Pancreas (tissue), 10 donors: ENCODE measurements at regions not wholly inside any gene's neighbourhood (a gene's known extent, or its start where the extent isn't known, plus 50 kb on each side); places are given as distances from the start of the nearest gene placed in this dataset.

Source experiments
- ATAC-seq, 4 donors: fragments of 200-7000 bp; cut with Tn5 transposase; one replicate each; pipeline versions ENCODE4 v1.8.0 to v1.9.1; 2020; ENCODE audit warnings: mild to moderate bottlenecking in 4 of 4, moderate library complexity in 4 of 4
- DNase-seq, 6 donors: peaks; one replicate each; pipeline ENCODE4 v3.0.0-alpha.2; 2020
- FAIRE-seq: peaks from 2 replicates; lab custom pipeline; 2012; peaks lifted over from hg19 to GRCh38; lab: Jason Lieb, UNC
- H3K27ac ChIP-seq, 4 donors: fragments of 200-600 bp; sonication (generic); 1 replicate in 3 of 4; 2 replicates in 1 of 4; pipeline versions ENCODE4 v1.5.0 to v1.8.0; 2020
- H3K27me3 ChIP-seq, 4 donors: fragments of 200-600 bp; one replicate each; pipeline ENCODE4 v1.8.0; 2021
- H3K36me3 ChIP-seq, 3 donors: fragments of 200-600 bp; sonication (generic) in 1 of 3; one replicate each; pipeline versions ENCODE4 v1.5.0 to v1.8.0; 2020 to 2021
- H3K4me1 ChIP-seq, 3 donors: fragments of 200-600 bp; one replicate each; pipeline ENCODE4 v1.8.0; 2021
- H3K4me3 ChIP-seq, 4 donors: fragments of 200-600 bp; sonication (generic) in 2 of 4; one replicate each; pipeline versions ENCODE4 v1.5.0 to v1.8.0; 2020 to 2021
- H3K9me3 ChIP-seq, 4 donors: fragments of 200-600 bp; one replicate each; pipeline ENCODE4 v1.8.0; 2021
- WGBS, 2 donors: extraction: QIAGEN DNeasy Blood & Tissue Kit; methylation state at CpG; one replicate each; pipeline ENCODE4 v1.1.7; 2013; 5-methylcytosine and 5-hydroxymethylcytosine counted together
- intact Hi-C, 3 donors: fragments of 100-400 bp; cut with DNase I; formaldehyde crosslinking; loops; one replicate each; pipeline versions ENCODE4 v1.11.1 to v1.14.2; 2022
- TF ChIP-seq, protein P1 (sequence below), 4 donors: fragments of 200-600 bp; sonication (generic) in 3 of 4; IDR thresholded peaks; one replicate each; pipeline versions ENCODE4 v1.5.0 to v1.8.0; 2021; ENCODE audit warnings: antibody characterized with exemption in 4 of 4
- donor health status: healthy with polysubstance abuse.
- donor health status: DM: no; HTN: no; CAD: no; lungs with moderate emphysema.
- donor health status: DM: no; HTN: no; CAD: no.
- donor health status: control.
- donor health status: control.
- donor health status: Bipolar disorder and iron deficiency.
- donor health status: DM: yes; HTN: yes; CAD: no.
- donor health status: DM: no; HTN: no; CAD: no.
- donor health status: DM: no; HTN: no; CAD: no.
- donor health status: DM: yes; HTN: yes; CAD: no.

DNA sequence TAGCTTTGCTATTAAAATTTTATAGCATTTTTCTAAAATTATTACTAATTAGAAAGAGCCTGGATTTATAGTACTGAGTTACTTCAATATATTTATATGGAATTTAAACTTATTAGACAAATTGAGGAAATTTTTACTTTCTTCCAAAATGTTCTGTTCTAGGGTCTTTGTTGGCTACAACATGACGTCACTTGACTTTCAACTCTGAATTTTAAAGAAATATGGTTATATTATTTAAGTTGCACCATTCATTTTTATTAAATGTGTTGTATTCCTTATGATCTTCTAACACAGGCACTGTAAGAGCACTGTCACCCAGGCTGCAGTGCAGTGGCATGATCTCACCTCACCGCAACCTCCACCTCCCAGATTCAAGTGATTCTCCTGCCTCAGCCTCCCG is 119.4 kb upstream of the CYLC2 start:
- DNase-seq = no peak

DNA sequence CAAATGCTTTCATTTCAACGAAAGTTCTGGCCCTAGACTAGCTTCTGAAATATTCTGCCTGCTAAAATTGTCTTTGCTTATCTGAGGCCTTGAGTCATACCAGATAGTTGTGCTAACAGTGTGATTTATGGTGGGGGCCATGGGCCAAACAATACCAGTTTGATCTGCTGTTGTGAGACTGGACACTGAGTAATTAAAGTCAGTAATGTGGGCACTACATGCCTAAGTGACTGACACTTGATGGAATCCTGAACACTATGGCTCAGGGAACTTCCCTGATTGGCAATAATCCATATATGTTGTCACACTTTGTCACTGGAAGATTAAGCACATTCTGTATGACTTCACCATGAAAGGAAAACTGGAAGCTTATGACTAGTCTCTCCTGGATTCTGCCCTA is 127.6 kb upstream of the CYLC2 start:
- intact Hi-C loops = no loop called here
- TF ChIP-seq, protein P1, sequence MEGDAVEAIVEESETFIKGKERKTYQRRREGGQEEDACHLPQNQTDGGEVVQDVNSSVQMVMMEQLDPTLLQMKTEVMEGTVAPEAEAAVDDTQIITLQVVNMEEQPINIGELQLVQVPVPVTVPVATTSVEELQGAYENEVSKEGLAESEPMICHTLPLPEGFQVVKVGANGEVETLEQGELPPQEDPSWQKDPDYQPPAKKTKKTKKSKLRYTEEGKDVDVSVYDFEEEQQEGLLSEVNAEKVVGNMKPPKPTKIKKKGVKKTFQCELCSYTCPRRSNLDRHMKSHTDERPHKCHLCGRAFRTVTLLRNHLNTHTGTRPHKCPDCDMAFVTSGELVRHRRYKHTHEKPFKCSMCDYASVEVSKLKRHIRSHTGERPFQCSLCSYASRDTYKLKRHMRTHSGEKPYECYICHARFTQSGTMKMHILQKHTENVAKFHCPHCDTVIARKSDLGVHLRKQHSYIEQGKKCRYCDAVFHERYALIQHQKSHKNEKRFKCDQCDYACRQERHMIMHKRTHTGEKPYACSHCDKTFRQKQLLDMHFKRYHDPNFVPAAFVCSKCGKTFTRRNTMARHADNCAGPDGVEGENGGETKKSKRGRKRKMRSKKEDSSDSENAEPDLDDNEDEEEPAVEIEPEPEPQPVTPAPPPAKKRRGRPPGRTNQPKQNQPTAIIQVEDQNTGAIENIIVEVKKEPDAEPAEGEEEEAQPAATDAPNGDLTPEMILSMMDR (IDR thresholded peaks at IDR 0.05) = no peak
- H3K4me3 ChIP-seq = no peak overlapping the region
- ATAC-seq (peak; percentile 50 to 93 (median 74)), FAIRE-seq (no peak), DNase-seq (peak in 3 of 6 donors; percentile 2 to 16 (median 13))
- no peaks in the 10 kb centered on the region for H3K36me3 ChIP-seq
- no peaks in the 10 kb centered on the region for H3K9me3 ChIP-seq
- no peaks in the 10 kb centered on the region for H3K27me3 ChIP-seq
- no peak overlapping the region for H3K27ac ChIP-seq
- no peaks in the 10 kb centered on the region for H3K4me1 ChIP-seq
- 6 to 12% methylated on average over 1 of the region's 1 CpG for WGBS, 2 donors

More for the DNA sequence above, 119.4 kb upstream of the CYLC2 start:
- FAIRE-seq (no peak), ATAC-seq (no peak)
- TF ChIP-seq, protein P1 (IDR thresholded peaks at IDR 0.05) = no peak
- Histone ChIP-seq H3K4me3 (no peak overlapping the region), H3K4me1 (no peaks in the 10 kb centered on the region), H3K9me3 (no peaks in the 10 kb centered on the region), H3K36me3 (no peaks in the 10 kb centered on the region), H3K27ac (no peak overlapping the region), H3K27me3 (no peaks in the 10 kb centered on the region)
- 73 to 82% methylated on average over 3 of the region's 3 CpGs for WGBS, 2 donors
- intact Hi-C loops = no loop called here

DNA sequence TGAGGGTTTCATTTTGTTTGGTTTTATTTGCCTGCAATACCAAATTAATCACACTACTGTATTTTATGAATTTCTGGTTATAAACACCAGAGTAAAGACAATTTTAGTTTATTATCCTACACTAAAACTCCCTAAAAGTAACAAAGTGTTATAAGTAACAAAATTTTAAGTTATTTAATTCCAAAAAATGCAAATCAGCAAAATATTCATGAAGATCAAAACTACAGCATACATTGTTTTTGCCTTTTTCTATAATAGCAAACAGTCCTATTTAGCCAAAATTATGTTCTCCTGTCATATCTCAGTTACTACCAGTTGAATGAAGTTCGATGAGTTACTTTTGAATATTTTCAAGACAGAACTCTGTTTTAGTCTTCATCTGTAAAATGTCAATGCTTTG is 132.7 kb upstream of the CYLC2 start:
- WGBS, 2 donors = 51 to 62% methylated on average over 1 of the region's 1 CpG
- Histone ChIP-seq H3K4me1 (no peaks in the 10 kb centered on the region), H3K36me3 (no peaks in the 10 kb centered on the region), H3K27me3 (no peaks in the 10 kb centered on the region), H3K4me3 (no peak overlapping the region), H3K27ac (no peak overlapping the region), H3K9me3 (no peaks in the 10 kb centered on the region)
- ATAC-seq (no peak), FAIRE-seq (no peak), DNase-seq (no peak)
- intact Hi-C loops = no loop called here
- TF ChIP-seq, protein P1 (IDR thresholded peaks at IDR 0.05) = no peak

DNA sequence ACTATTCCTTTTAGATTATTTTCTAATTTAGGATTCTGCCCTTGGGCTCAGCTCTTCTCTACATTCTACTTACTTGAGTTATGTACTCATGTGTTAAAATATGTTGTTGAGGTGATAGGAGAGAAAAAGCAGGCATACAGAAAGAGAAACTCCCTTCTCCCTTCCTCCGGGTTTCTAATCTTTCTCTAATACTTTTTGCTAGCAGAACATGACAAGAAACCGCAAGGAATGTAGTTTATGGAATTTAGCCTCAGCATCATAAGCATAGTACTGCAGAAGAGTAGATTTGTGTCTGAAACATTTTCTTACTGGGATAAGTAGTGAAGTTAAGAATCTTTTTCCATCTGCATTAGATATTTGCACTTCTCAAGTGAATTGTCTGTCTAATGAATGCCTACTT is 139.5 kb upstream of the CYLC2 start:
- no peaks in the 10 kb centered on the region for H3K36me3 ChIP-seq
- no peaks in the 10 kb centered on the region for H3K4me1 ChIP-seq
- no peaks in the 10 kb centered on the region for H3K9me3 ChIP-seq
- WGBS, 2 donors = 62 to 72% methylated on average over 2 of the region's 2 CpGs
- H3K27me3 ChIP-seq = no peaks in the 10 kb centered on the region
- H3K4me3 ChIP-seq = no peak overlapping the region
- FAIRE-seq = no peak
- TF ChIP-seq, protein P1 (IDR thresholded peaks at IDR 0.05) = no peak
- intact Hi-C loops = no loop called here
- H3K27ac ChIP-seq = no peak overlapping the region
- ATAC-seq = no peak
- no peak for DNase-seq

DNA sequence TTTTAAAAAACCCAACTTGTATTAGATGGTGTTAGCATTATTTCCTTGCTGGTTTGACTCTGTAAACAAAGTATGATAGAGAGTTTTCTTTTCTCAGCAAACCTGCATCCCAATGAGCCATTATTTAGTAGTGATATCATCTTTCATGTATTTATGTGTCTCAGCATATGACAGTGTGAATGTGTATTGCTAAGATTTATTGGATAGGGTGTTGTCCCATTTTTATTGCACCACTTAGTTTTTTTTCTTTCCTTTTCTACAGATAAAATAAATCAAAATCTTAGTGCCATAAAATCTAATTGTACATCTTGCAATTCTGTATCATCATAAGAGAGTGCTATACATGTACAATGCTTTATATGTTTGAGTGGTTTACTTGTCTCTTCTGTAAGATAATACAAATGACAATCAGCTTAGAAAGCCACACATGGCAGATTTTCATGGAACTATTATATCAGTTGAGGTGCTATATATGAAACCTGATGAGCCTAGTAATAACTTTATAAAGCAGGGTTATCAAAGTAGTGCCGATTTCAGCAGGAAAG is 149.2 kb upstream of the CYLC2 start:
- intact Hi-C loops = no loop called here
- Histone ChIP-seq H3K27ac (no peak overlapping the region), H3K4me1 (peaks cover 0 to 10% (median 0%) of the 10 kb centered on the region in 3 donors), H3K27me3 (no peaks in the 10 kb centered on the region), H3K4me3 (no peak overlapping the region), H3K36me3 (no peaks in the 10 kb centered on the region), H3K9me3 (no peaks in the 10 kb centered on the region)
- DNase-seq (no peak), FAIRE-seq (no peak), ATAC-seq (no peak)
- 77 to 81% methylated on average over 1 of the region's 1 CpG for WGBS, 2 donors
- TF ChIP-seq, protein P1 (IDR thresholded peaks at IDR 0.05) = no peak
